Panc1 (cell line): ENCODE measurements at regions not wholly inside any gene's neighbourhood (a gene's known extent, or its start where the extent isn't known, plus 50 kb on each side); places are given as distances from the start of the nearest gene placed in this dataset.
A peak's percentile ranks its signal among the peaks of the same experiment; 100 is the strongest.

Experiments
- ATAC-seq: fragments of 200-7000 bp; cut with Tn5 transposase; 2 replicates; pipeline ENCODE4 v1.9.1; 2020; ENCODE audit warnings: mild to moderate bottlenecking, moderate library complexity
- BruUV-seq: library from RNA; stranded (reverse); fragments of 400-500 nt; replicated peaks from 2 replicates; lab custom pipeline; 2021; lab: Mats Ljungman, UMichigan
- CTCF ChIA-PET: fragments of 300-600 bp; sonication (Branson Sonifier 250); formaldehyde crosslinking; loops from one replicate; lab custom pipeline; 2022; ENCODE audit warnings: antibody characterized with exemption; lab: Charles Lee
- POLR2A ChIA-PET: fragments of 300-600 bp; sonication (Branson Sonifier 250); formaldehyde crosslinking; loops from one replicate; lab custom pipeline; 2022; ENCODE audit warnings: antibody characterized with exemption; lab: Charles Lee
- DNase-seq: peaks from one replicate; pipeline ENCODE4 v3.0.0-alpha.2; 2010; ENCODE audit warnings: low read depth, low spot score
- H3K27ac ChIP-seq: 2 replicates; pipeline ENCODE4 v1.5.1; 2011; ENCODE audit warnings: mild to moderate bottlenecking, low read length, inconsistent platforms
- H3K27me3 ChIP-seq: fragments of 200-500 bp; sonication (Bioruptor generic); 2 replicates; pipeline ENCODE4 v1.6.0; 2014; ENCODE audit warnings: low read length, inconsistent platforms; ENCODE audit not compliant: control insufficient read depth, insufficient read depth
- H3K36me3 ChIP-seq: fragments of 200-500 bp; sonication (Bioruptor generic); 2 replicates; pipeline ENCODE4 v1.5.1; 2014; ENCODE audit warnings: inconsistent platforms, mild to moderate bottlenecking, low read length, moderate library complexity; ENCODE audit not compliant: control insufficient read depth, insufficient read depth
- H3K4me1 ChIP-seq: 2 replicates; pipeline ENCODE4 v1.5.1; 2011; ENCODE audit warnings: inconsistent platforms, mild to moderate bottlenecking, low read length, moderate library complexity; ENCODE audit not compliant: control insufficient read depth, insufficient read depth
- H3K4me3 ChIP-seq, 2 experiments: 2 replicates each; pipeline ENCODE4 v1.5.1; 2011 to 2012; ENCODE audit warnings: low read depth in 2 of 2, low read length in 2 of 2, mild to moderate bottlenecking in 2 of 2, inconsistent platforms in 1 of 2, moderate library complexity in 1 of 2
- H3K9me3 ChIP-seq: fragments of 200-500 bp; sonication (Bioruptor generic); 2 replicates; pipeline ENCODE4 v1.5.1; 2014; ENCODE audit warnings: low read depth, mild to moderate bottlenecking, inconsistent platforms, low read length, moderate library complexity; ENCODE audit not compliant: control insufficient read depth, insufficient read depth
- CTCF ChIP-seq: fragments of 450-650 bp; IDR thresholded peaks from 2 replicates; pipeline ENCODE4 v1.5.1; 2017; ENCODE audit warnings: mild to moderate bottlenecking
- POLR2AphosphoS5 ChIP-seq: IDR thresholded peaks from 2 replicates; pipeline ENCODE4 v1.6.1; 2012; ENCODE audit warnings: mild to moderate bottlenecking, low read depth, low read length, moderate library complexity
- REST ChIP-seq, 2 experiments: IDR thresholded peaks; 2 replicates each; pipeline ENCODE4 v1.6.1; 2011 to 2012; ENCODE audit warnings: low read depth in 2 of 2, control low read depth in 1 of 2, low read length in 1 of 2, mild to moderate bottlenecking in 1 of 2, moderate library complexity in 1 of 2; ENCODE audit not compliant: insufficient read depth in 1 of 2
- SIN3A ChIP-seq: IDR thresholded peaks from 2 replicates; pipeline ENCODE4 v1.6.1; 2012; ENCODE audit warnings: low read depth, mild to moderate bottlenecking, low read length, moderate library complexity, borderline replicate concordance; ENCODE audit not compliant: insufficient read depth
- TCF7L2 ChIP-seq: IDR thresholded peaks from 2 replicates; pipeline ENCODE4 v1.6.1; 2011; ENCODE audit warnings: mild to moderate bottlenecking, low read depth, low read length, inconsistent platforms
- in situ Hi-C: cut with HindIII; loops from 2 replicates; pipeline ENCODE4 v1.10.0; 2016; ENCODE audit warnings: low sequenced_read_pairs, low pct_unique_long_range_greater_than_20kb
- intact Hi-C: fragments of 100-400 bp; cut with micrococcal nuclease; formaldehyde crosslinking; loops from one replicate; pipeline ENCODE4 v1.10.0; 2022; ENCODE audit not compliant: unreplicated experiment

GRCh38 chr5:153350175-153350883 is 140.1 kb upstream of the GRIA1 start:
- Histone ChIP-seq H3K9me3 (no peaks in the 10 kb centered on the region), H3K36me3 (no peaks in the 10 kb centered on the region), H3K4me1 (no peaks in the 10 kb centered on the region), H3K27me3 (no peaks in the 10 kb centered on the region; the same call in 1 of the 2 replicates), H3K4me3 (no peak overlapping the region), H3K27ac (no peak overlapping the region)
- no TSS peak for BruUV-seq
- intact Hi-C loops (no loop called here), in situ Hi-C loops (no loop called here)
- CTCF ChIA-PET: no interaction called here
- no peak for DNase-seq
- POLR2A ChIA-PET: no interaction called here
- TF ChIP-seq POLR2AphosphoS5: no peak
- TF ChIP-seq SIN3A: no peak
- TF ChIP-seq REST (IDR thresholded peaks at IDR 0.05; ENCODE audit: insufficient read depth in 1 of 2, low read depth in 2 of 2, low read length in 1 of 2): no peak
- no peak for TF ChIP-seq TCF7L2
- TF ChIP-seq CTCF: no peak
- ATAC-seq: no peak

- intact Hi-C loops: no loop called here
- in situ Hi-C loops: no loop called here
- H3K9me3 ChIP-seq: no peaks in the 10 kb centered on the region
- H3K27me3 ChIP-seq: no peaks in the 10 kb centered on the region; the same call in 1 of the 2 replicates
- H3K4me1 ChIP-seq: no peaks in the 10 kb centered on the region
- no peaks in the 10 kb centered on the region for H3K36me3 ChIP-seq
- no peak for DNase-seq
- POLR2A ChIA-PET: no interaction called here
- no peak for ATAC-seq
- no TSS peak for BruUV-seq
- peak overlapping the region in 1 of 2 experiments; percentile 15; a peak in 1 of 4 replicates for H3K4me3 ChIP-seq
- TF ChIP-seq SIN3A: no peak
- no peak for TF ChIP-seq POLR2AphosphoS5
- no peak for TF ChIP-seq TCF7L2
- no peak for TF ChIP-seq CTCF
- no peak for TF ChIP-seq REST (IDR thresholded peaks at IDR 0.05; ENCODE audit: insufficient read depth in 1 of 2, low read depth in 2 of 2, low read length in 1 of 2)
- CTCF ChIA-PET: no interaction called here
- H3K27ac ChIP-seq: no peak overlapping the region
These were observed 137.7 kb upstream of the GRIA1 start for GRCh38 chr5:153352685-153353219.
